ENCODE measurements at regions not wholly inside any gene's neighbourhood (a gene's known extent, or its start where the extent isn't known, plus 50 kb on each side); places are given as distances from the start of the nearest gene placed in this dataset.

- Mint-ChIP-seq H3K27me3 (ENCODE audit: low read depth, poor library complexity) (peaks cover 18% of the 10 kb centered on the region), H3K4me3 (peak overlapping the region; percentile 2), H3K36me3 (ENCODE audit: low read depth) (no peaks in the 10 kb centered on the region), H3K9me3 (no peaks in the 10 kb centered on the region), H3K4me1 (peaks cover 74% of the 10 kb centered on the region), H3K27ac (peak overlapping the region; percentile 96)
- no peak for TF ChIP-seq CTCF (IDR thresholded peaks at IDR 0.05)
- DNase-seq, result no peak
Measured at GRCh38 chr2:42906111-42906556, 113.8 kb upstream of the HAAO start.

- Mint-ChIP-seq H3K27ac (peak overlapping the region; percentile 96), H3K4me1 (peaks cover 80% of the 10 kb centered on the region), H3K27me3 (ENCODE audit: low read depth, poor library complexity) (peaks cover 14% of the 10 kb centered on the region), H3K4me3 (peak overlapping the region; percentile 3), H3K36me3 (ENCODE audit: low read depth) (no peaks in the 10 kb centered on the region), H3K9me3 (no peaks in the 10 kb centered on the region)
- no peak for DNase-seq
- TF ChIP-seq CTCF (IDR thresholded peaks at IDR 0.05), result no peak
Measured at GRCh38 chr2:42905341-42906110, 113.1 kb upstream of the HAAO start.

- Mint-ChIP-seq H3K27me3 (ENCODE audit: low read depth, poor library complexity) (peaks cover 7% of the 10 kb centered on the region), H3K36me3 (ENCODE audit: low read depth) (peaks cover 3% of the 10 kb centered on the region), H3K27ac (no peak overlapping the region), H3K4me1 (peaks cover 80% of the 10 kb centered on the region), H3K4me3 (no peak overlapping the region), H3K9me3 (peaks cover 2% of the 10 kb centered on the region)
- DNase-seq, result no peak
- TF ChIP-seq CTCF (IDR thresholded peaks at IDR 0.05), result no peak
Measured at GRCh38 chr2:42904576-42904876, 112.1 kb upstream of the HAAO start.

- H3K4me1 Mint-ChIP-seq, result peaks cover 80% of the 10 kb centered on the region
- no peak for TF ChIP-seq CTCF (IDR thresholded peaks at IDR 0.05)
- no peak overlapping the region for H3K4me3 Mint-ChIP-seq
- H3K36me3 Mint-ChIP-seq (ENCODE audit: low read depth), result peaks cover 8% of the 10 kb centered on the region
- DNase-seq, result no peak
- H3K27ac Mint-ChIP-seq, result peak overlapping the region; percentile 40
- H3K27me3 Mint-ChIP-seq (ENCODE audit: low read depth, poor library complexity), result peaks cover 7% of the 10 kb centered on the region
- peaks cover 3% of the 10 kb centered on the region for H3K9me3 Mint-ChIP-seq
Measured at GRCh38 chr2:42903821-42904575, 111.6 kb upstream of the HAAO start.

GRCh38 chr2:42902939-42903709 lies 110.7 kb upstream of the HAAO start:
- Mint-ChIP-seq H3K4me3 (no peak overlapping the region), H3K36me3 (ENCODE audit: low read depth) (peaks cover 17% of the 10 kb centered on the region), H3K4me1 (peaks cover 74% of the 10 kb centered on the region), H3K27ac (peak overlapping the region; percentile 73), H3K27me3 (ENCODE audit: low read depth, poor library complexity) (peaks cover 9% of the 10 kb centered on the region), H3K9me3 (peaks cover 12% of the 10 kb centered on the region)
- no peak for TF ChIP-seq CTCF (IDR thresholded peaks at IDR 0.05)
- DNase-seq, result no peak

All from nephron progenitor cell (in vitro differentiated cells).